ENCODE measurements at regions not wholly inside any gene's neighbourhood (a gene's known extent, or its start where the extent isn't known, plus 50 kb on each side); places are given as distances from the start of the nearest gene placed in this dataset.

DNA sequence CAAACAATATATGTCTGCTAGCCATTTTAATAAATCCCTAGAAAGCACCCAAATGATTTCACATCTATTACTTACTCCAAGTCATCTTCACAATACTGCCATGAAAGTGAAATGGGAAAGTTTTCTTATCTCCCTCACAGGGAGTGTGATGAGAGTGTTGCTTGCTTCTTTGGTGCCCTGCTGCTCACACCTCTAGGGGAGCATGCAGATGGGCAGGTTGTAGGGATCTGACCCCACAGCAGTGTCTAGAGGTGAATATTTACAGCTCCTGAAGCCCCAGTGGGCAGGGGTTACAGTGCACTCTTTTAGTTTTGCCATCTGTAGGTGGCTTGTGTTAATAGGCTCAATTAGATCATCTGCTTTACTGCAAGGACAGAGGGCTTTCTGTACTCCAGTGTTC is 173.2 kb downstream of the GABRG2 start:
- TF ChIP-seq, protein P1, sequence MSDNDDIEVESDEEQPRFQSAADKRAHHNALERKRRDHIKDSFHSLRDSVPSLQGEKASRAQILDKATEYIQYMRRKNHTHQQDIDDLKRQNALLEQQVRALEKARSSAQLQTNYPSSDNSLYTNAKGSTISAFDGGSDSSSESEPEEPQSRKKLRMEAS (IDR thresholded peaks at IDR 0.05; ENCODE audit: low read depth, low read length): no peak
- TF ChIP-seq POLR2A (IDR thresholded peaks at IDR 0.05; ENCODE audit: extremely low read depth, insufficient read length): no peak
- TF ChIP-seq, protein P2, sequence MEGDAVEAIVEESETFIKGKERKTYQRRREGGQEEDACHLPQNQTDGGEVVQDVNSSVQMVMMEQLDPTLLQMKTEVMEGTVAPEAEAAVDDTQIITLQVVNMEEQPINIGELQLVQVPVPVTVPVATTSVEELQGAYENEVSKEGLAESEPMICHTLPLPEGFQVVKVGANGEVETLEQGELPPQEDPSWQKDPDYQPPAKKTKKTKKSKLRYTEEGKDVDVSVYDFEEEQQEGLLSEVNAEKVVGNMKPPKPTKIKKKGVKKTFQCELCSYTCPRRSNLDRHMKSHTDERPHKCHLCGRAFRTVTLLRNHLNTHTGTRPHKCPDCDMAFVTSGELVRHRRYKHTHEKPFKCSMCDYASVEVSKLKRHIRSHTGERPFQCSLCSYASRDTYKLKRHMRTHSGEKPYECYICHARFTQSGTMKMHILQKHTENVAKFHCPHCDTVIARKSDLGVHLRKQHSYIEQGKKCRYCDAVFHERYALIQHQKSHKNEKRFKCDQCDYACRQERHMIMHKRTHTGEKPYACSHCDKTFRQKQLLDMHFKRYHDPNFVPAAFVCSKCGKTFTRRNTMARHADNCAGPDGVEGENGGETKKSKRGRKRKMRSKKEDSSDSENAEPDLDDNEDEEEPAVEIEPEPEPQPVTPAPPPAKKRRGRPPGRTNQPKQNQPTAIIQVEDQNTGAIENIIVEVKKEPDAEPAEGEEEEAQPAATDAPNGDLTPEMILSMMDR (IDR thresholded peaks at IDR 0.05; ENCODE audit: low read depth, low read length): no peak
- TF ChIP-seq MYC (IDR thresholded peaks at IDR 0.05; ENCODE audit: low read depth, low read length): no peak

All from NB4 (cell line).